Endodermal cell (in vitro differentiated cells): ENCODE measurements at regions not wholly inside any gene's neighbourhood (a gene's known extent, or its start where the extent isn't known, plus 50 kb on each side); places are given as distances from the start of the nearest gene placed in this dataset.
"Not testable (repeated sequence)": the region's sequence is repeated elsewhere in the genome, so short reads cannot be mapped to it uniquely, and the experiment has no call there.

ENCODE experiments used
- DNase-seq: peaks from one replicate; pipeline ENCODE4 v3.0.0-alpha.2; 2017
- H3K27ac ChIP-seq: 2 replicates; pipeline ENCODE4 v1.5.1; 2013; ENCODE audit warnings: mild to moderate bottlenecking, low read depth, low read length, moderate library complexity
- H3K27me3 ChIP-seq: 2 replicates; pipeline ENCODE4 v1.6.1; 2013; ENCODE audit warnings: mild to moderate bottlenecking, low read length, moderate library complexity; ENCODE audit not compliant: insufficient read depth, control insufficient read depth, poor library complexity, severe bottlenecking
- H3K36me3 ChIP-seq: 2 replicates; pipeline ENCODE4 v1.7.0; 2013; ENCODE audit warnings: mild to moderate bottlenecking, low read length, moderate library complexity; ENCODE audit not compliant: control insufficient read depth, insufficient read depth
- H3K4me1 ChIP-seq: one replicate; pipeline ENCODE4 v1.7.0; 2013; ENCODE audit warnings: low read length; ENCODE audit not compliant: control insufficient read depth, insufficient read depth
- H3K4me3 ChIP-seq: 2 replicates; pipeline ENCODE4 v1.5.1; 2013; ENCODE audit warnings: mild to moderate bottlenecking, low read length, moderate library complexity
- H3K9ac ChIP-seq: 2 replicates; pipeline ENCODE4 v1.6.1; 2013; ENCODE audit warnings: mild to moderate bottlenecking, low read length, moderate library complexity; ENCODE audit not compliant: poor library complexity, severe bottlenecking; ENCODE audit errors: extremely low read depth
- H3K9me3 ChIP-seq: 2 replicates; pipeline ENCODE4 v1.6.1; 2013; ENCODE audit warnings: mild to moderate bottlenecking, low read length, moderate library complexity; ENCODE audit not compliant: control insufficient read depth
- H3K27ac Mint-ChIP-seq: 2 replicates; pipeline ENCODE4 v1.8.0; 2020; ENCODE audit warnings: mixed read lengths
- H3K27me3 Mint-ChIP-seq: 2 replicates; pipeline ENCODE4 v1.8.0; 2021; ENCODE audit warnings: mild to moderate bottlenecking, mixed read lengths; ENCODE audit not compliant: insufficient read depth
- H3K36me3 Mint-ChIP-seq: 2 replicates; pipeline ENCODE4 v1.8.0; 2020; ENCODE audit warnings: low read depth, mixed read lengths
- H3K4me1 Mint-ChIP-seq: 2 replicates; pipeline ENCODE4 v1.8.0; 2020; ENCODE audit warnings: mixed read lengths
- H3K4me3 Mint-ChIP-seq: 2 replicates; pipeline ENCODE4 v1.8.0; 2020; ENCODE audit warnings: mild to moderate bottlenecking, moderate library complexity, mixed read lengths
- H3K9me3 Mint-ChIP-seq: 2 replicates; pipeline ENCODE4 v1.8.0; 2020; ENCODE audit warnings: mild to moderate bottlenecking, mixed read lengths
- CTCF ChIP-seq: fragments of 200-600 bp; sonication (generic); conservative IDR thresholded peaks from 2 replicates; pipeline ENCODE4 v1.5.0; 2021; ENCODE audit warnings: antibody characterized with exemption, mild to moderate bottlenecking
- WGBS, 2 experiments: methylation state at CpG; one replicate each; pipeline versions ENCODE4 v1.1.5 to v1.1.7; 2013; ENCODE audit warnings: missing lambda C conversion rate in 2 of 2, mixed read lengths in 1 of 2; ENCODE audit not compliant: insufficient coverage in 1 of 2, insufficient read length in 1 of 2; 5-methylcytosine and 5-hydroxymethylcytosine counted together

- Histone ChIP-seq H3K4me1 (no peaks in the 10 kb centered on the region), H3K27me3 (no peaks in the 10 kb centered on the region), H3K36me3 (no peaks in the 10 kb centered on the region), H3K9me3 (no peaks in the 10 kb centered on the region), H3K9ac (no peak overlapping the region), H3K27ac (no peak overlapping the region), H3K4me3 (no peak overlapping the region)
- Mint-ChIP-seq H3K36me3 (no peaks in the 10 kb centered on the region), H3K4me3 (no peak overlapping the region), H3K27ac (no peak overlapping the region), H3K9me3 (no peaks in the 10 kb centered on the region), H3K27me3 (no peaks in the 10 kb centered on the region), H3K4me1 (no peaks in the 10 kb centered on the region)
- TF ChIP-seq CTCF, result no peak
- WGBS, 2 experiments, result 95% methylated on average over 4 of the region's 5 CpGs; no CpG with 5 or more reads in 1 of the 2 experiments
- DNase-seq, result no peak
Measured at GRCh38 chr2:106257135-106257534, 63.0 kb upstream of the UXS1 start.

GRCh38 chr2:106249157-106249828 is 55.2 kb upstream of the UXS1 start:
- not testable (repeated sequence) for H3K4me3 Mint-ChIP-seq, H3K4me1 ChIP-seq, H3K36me3 ChIP-seq, H3K36me3 Mint-ChIP-seq, H3K9me3 Mint-ChIP-seq, H3K4me3 ChIP-seq, H3K4me1 Mint-ChIP-seq, H3K27ac ChIP-seq, H3K27ac Mint-ChIP-seq, H3K27me3 ChIP-seq, H3K27me3 Mint-ChIP-seq, H3K9ac ChIP-seq, DNase-seq, H3K9me3 ChIP-seq
- 85% methylated on average over 2 of the region's 3 CpGs; no CpG with 5 or more reads in 1 of the 2 experiments for WGBS, 2 experiments

- not testable (repeated sequence) for H3K36me3 ChIP-seq, H3K9me3 ChIP-seq, H3K27ac Mint-ChIP-seq, H3K27me3 Mint-ChIP-seq, H3K9ac ChIP-seq, H3K4me3 ChIP-seq, H3K36me3 Mint-ChIP-seq, H3K27ac ChIP-seq, DNase-seq, H3K4me3 Mint-ChIP-seq, H3K4me1 Mint-ChIP-seq, H3K9me3 Mint-ChIP-seq, H3K27me3 ChIP-seq, H3K4me1 ChIP-seq
- TF ChIP-seq CTCF, result peak; percentile 67
- 67 to 100% methylated on average over 1 to 5 of the region's 6 CpGs for WGBS, 2 experiments
Measured at GRCh38 chr2:106248548-106249151, 54.5 kb upstream of the UXS1 start.
